NCI-H69 (cell line): ENCODE measurements at regions not wholly inside any gene's neighbourhood (a gene's known extent, or its start where the extent isn't known, plus 50 kb on each side); places are given as distances from the start of the nearest gene placed in this dataset.
A peak's percentile ranks its signal among the peaks of the same experiment; 100 is the strongest.

ENCODE experiments used
- DNase-seq: peaks from one replicate; lab custom pipeline; 2025; lab: John Stamatoyannopoulos, UW

GRCh38 chr22:27667121-27667843, 134.3 kb downstream of the MN1 start:
- DNase-seq = no peak

- DNase-seq = peak; percentile 24
Measured at GRCh38 chr22:27668828-27669797, 132.4 kb downstream of the MN1 start.

DNA sequence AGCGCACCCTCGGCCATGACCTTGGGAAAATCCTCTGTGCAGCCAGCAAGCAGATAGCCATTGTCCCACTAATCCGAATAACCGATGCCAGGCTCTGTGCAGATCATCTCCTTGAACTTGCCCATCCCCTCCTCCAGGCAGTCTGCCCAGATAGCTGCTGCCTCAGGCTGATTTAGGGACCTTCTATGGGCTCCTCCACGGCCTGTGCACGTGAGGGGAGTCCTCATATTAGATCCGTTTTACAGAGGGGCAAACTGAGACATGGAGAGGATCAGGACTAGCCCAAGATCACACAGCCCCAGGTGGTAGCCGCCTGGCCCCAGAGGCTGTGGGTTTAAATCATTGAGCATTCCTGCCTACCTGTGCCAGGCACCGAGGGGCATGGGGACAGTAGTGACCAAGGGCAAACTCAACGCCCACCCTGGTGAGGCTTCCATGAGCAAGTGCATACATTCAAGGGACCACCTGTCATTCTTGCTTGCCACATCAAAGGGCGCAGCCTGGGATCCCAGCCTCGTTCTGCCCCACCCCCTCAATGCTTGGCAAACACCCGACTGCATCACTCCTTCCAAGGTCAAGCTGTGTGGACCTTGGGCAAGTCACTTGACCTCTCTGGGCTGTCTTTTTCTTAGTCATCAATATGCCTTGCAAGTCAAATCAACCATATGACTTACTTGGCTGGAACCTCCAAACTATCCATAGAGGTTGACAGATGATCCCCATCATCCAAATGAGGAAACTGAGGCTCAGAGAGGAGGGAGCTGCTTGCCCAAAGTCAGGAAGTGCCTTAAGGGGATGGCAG, 131.6 kb downstream of the MN1 start:
- DNase-seq = no peak

- no peak for DNase-seq
Measured at GRCh38 chr22:27670701-27671412, 130.7 kb downstream of the MN1 start.

DNA sequence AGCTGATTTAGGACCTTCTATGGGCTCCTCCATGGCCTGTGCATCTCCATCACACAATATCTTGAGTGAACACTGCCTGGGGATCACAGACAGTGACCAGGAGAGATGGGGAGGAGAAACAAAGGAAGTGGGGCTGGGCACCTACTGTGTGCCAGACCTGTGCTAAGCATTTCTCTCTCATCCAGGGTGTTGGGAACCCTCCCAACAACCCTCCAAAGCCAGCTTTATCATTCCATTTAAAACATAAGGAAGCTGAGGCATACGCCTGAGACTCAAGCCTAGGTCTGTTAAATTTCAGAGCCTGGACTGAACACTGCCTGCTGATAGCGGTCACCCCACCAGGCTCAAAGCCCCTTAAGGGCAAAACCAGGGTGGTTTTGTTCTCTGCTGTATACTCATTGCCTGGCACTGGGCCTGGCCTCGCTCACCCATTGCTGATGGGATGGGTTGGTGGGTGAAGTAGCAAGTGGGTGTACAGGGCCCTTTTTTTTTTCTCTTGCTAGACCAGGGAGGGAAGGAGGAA, 130.1 kb downstream of the MN1 start:
- DNase-seq = no peak

GRCh38 chr22:27672721-27673418, 128.7 kb downstream of the MN1 start:
- no peak for DNase-seq

DNA sequence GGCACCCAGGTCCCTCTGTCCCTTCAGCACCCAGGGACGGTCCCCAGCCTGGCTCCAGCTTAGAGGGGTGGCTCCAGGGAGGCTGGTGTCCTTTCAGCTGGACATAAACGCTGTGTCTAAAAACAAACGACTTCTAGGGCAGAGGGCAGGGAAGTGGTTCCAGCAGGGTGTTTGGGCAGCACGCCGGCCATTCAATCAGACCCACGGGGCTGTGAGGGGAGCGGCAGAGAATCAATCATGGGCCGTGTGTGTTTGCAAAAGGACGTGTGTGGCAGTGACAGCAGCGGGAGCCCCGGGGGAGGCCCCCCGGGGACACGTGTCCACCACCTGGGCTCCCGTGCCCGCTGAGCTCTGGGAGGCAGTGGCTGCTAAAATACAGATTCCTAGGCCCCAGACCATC, 127.7 kb downstream of the MN1 start:
- peak; percentile 7 for DNase-seq

- no peak for DNase-seq
Measured at GRCh38 chr22:27674261-27674923, 127.2 kb downstream of the MN1 start.

DNA sequence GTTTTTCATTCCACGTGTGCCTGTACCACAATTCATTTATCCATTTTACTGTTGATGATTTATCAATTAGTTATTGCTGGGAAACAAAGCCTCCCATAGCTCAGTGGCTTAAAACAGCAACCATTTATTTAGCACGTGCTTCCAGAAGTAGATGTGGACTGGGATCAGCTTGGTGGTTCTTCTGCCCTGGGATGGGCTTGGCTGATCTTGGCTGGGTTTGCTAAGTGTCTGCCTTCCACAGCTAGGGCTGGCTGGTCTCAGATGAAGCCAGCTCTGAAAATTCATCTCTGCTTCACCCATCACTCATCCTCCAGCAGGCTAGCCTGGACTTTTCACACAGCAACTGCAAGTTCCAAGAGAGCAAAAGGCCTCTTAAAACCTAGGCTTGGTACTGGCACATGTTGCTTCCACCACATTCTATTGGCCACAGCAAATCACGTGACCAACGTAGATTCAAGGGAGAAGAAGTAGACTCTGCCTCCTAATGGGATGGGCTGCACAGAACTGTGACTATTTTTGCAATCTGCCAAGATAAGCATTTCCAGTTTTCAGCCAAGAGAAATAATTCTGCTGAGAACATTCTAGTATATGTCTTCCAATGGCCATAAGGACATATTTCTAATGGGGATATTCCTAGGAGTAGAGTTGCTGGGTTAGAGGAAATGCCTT, 124.9 kb downstream of the MN1 start:
- DNase-seq = no peak

DNA sequence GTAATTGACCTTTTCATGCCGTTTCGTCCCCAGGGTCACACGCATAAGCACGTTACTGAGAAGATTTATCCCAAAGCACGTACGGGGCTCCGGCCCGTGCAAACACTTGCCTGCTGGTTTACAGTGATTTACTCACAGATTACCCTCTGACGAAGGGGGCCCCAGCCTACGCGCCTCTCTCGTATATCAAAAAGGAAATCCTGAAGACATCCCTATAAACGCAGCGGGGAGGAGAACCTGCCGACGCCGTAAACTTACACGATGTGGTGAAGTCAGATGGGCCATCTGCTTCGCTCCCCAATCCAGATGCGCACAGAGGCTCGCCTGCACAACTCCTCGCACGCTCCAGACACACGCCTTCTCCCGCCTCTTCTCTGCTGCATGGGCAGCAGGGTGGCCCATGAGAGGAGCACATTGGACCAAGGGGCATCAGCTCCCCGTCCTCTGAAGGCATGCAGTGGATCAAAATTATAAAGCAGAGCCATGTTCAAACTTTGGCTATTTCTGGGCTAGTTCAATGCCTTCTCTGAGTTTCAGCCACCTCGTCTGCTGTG, 123.6 kb downstream of the MN1 start:
- DNase-seq = no peak

GRCh38 chr22:27679176-27679575, 122.4 kb downstream of the MN1 start:
- DNase-seq = no peak

DNA sequence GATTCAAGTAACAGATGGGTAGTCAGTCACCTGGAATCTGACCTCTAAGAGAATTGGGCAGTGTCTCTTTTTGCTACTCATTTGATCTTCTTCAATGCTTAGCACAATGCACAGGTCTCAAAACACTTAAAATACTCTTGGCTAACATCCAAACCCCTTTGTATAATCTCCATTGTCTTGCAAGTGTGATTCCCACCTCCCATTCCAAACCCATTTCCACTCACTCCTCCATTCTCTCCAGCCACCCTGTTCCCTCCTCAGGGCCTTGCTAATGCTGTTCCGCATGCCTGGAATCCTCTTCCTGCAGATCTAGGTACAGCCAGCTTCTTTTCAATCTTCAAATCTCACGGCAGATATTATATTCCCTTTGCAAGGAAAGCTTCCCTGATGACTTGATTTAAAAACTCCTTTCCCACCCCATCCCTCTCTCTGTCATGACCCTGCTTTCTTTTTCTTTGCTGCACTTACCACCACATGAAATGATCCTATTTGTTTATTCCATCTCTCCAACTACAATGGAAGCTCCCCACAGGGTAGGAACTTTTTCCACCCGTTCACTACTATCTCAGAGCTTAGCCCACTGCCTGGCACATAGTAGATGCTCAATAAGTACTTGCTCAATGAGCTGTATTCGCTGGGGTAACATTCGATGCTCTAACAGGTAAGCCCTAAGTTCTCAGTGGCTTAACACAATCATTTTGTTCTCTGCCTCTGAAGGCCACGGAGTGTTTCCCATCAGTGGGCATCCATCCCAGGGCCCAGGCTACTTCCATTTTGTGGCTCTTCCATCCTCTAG, 121.7 kb downstream of the MN1 start:
- no peak for DNase-seq

DNA sequence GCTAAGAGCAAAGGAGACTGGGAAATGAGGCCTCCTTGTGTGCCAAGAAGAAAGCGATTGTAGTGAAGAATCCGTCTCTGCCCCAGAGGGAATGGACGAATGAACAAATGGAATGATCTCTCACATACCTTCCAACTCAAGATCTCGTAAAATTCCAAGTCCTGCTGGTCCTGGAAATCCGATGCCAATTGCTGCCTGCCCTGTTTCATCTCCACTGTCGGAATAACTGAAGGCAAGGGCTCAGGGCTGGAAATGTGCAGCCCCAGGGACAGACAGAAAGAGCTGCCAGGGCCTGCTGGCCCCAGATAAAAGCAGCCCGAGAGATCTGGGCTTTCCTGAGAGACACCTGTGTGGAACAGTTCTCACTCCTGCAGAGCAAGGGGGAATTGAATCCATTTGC, 120.9 kb downstream of the MN1 start:
- DNase-seq = no peak

- no peak for DNase-seq
Measured at GRCh38 chr22:27681037-27681436, 120.5 kb downstream of the MN1 start.

DNA sequence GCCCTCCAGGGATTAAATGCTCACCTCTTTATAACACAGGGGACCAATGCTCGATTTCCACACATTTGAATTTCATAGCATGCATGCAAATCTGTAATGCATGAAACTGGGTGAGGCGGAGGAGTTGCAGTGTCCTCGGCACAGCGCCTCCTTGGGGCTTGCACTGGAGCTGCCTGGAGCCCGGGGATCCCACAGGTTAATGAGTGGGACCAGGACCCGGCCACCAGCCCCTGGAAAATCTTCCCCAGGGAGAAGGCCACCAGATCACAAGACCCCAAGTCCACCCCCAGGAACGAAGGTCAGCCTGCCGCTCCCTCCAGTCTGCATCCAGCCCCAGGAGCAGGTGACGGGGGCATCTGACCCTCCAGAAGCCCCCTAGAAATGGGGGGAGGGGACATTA, 119.1 kb downstream of the MN1 start:
- DNase-seq = no peak

GRCh38 chr22:27684901-27685300, 116.7 kb downstream of the MN1 start:
- DNase-seq = no peak

GRCh38 chr22:27685515-27685914, 116.0 kb downstream of the MN1 start:
- no peak for DNase-seq

DNA sequence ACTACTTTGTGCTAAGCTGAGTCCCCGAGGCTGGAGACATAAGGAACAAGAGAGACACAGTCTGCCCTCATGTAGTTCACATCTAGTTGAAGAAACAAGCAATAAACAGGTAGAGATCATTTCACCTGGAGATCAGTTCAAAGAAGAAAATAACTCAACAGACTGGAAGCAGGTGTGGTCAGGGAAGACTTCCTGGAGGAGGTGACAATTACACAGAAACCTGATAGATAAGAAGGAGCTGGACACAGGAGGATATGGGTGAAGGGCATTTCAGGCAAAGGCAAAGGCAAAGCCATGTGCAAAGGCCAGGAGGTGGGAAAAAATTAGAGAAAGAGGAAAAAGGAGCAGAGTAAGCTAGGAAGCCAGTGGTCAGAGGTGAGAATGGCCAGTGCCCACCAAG, 115.6 kb downstream of the MN1 start:
- DNase-seq = no peak

DNA sequence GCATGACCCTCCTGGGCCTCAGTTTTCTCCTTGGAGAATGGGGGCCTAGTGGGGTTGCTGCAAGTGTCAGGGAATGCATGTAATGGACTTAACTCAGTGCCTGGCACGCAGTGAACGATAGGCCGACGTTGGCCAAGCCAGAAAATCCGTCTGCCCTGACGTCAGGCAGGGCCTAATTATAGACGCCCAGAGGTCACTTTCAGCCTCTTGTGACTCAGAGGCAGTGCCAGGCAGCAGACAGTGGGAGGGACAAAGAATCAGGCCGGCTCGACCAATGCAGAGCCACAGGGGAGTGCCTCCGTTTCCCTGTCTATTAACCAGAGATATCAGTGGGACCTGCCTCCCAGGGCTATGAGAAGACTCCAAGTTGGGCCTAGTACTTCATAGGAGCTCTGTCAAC, 115.0 kb downstream of the MN1 start:
- peak; percentile 11 for DNase-seq
